Neural cell (in vitro differentiated cells): ENCODE measurements at regions not wholly inside any gene's neighbourhood (a gene's known extent, or its start where the extent isn't known, plus 50 kb on each side); places are given as distances from the start of the nearest gene placed in this dataset.

ENCODE experiments used
- H2AFZ ChIP-seq: fragments of 200-600, 300-800 bp; sonication (generic), shearing (Covaris generic); 2 replicates; pipeline ENCODE4 v1.6.0; 2014; ENCODE audit warnings: low read depth, mild to moderate bottlenecking, antibody characterized with exemption, low read length, moderate library complexity
- H3F3A ChIP-seq: fragments of 200-600 bp; shearing (Covaris generic); 2 replicates; pipeline ENCODE4 v1.6.1; 2016; ENCODE audit warnings: mild to moderate bottlenecking, moderate library complexity, mixed read lengths, antibody characterized with exemption, low read length; ENCODE audit not compliant: insufficient read depth, poor library complexity, severe bottlenecking
- H3K27ac ChIP-seq: fragments of 200-600, 300-800 bp; sonication (generic), shearing (Covaris generic); 2 replicates; pipeline ENCODE4 v1.5.1; 2014; ENCODE audit warnings: mild to moderate bottlenecking, low read length, moderate library complexity
- H3K27me3 ChIP-seq: fragments of 300-800, 200-600 bp; sonication (generic), shearing (Covaris generic); 2 replicates; pipeline ENCODE4 v1.6.0; 2014; ENCODE audit warnings: mild to moderate bottlenecking, low read depth, low read length, moderate library complexity; ENCODE audit not compliant: insufficient read depth
- H3K36me3 ChIP-seq: fragments of 300-800, 200-600 bp; sonication (generic), shearing (Covaris generic); 2 replicates; pipeline ENCODE4 v1.5.1; 2014; ENCODE audit warnings: mild to moderate bottlenecking, antibody characterized with exemption, low read length, moderate library complexity; ENCODE audit not compliant: insufficient read depth
- H3K4me2 ChIP-seq: fragments of 300-800, 200-600 bp; sonication (generic), shearing (Covaris generic); 2 replicates; pipeline ENCODE4 v1.6.0; 2014; ENCODE audit warnings: mild to moderate bottlenecking, low read length
- H3K4me3 ChIP-seq: fragments of 300-800, 200-600 bp; sonication (generic), shearing (Covaris generic); 2 replicates; pipeline ENCODE4 v1.5.1; 2014; ENCODE audit warnings: mild to moderate bottlenecking, low read length, moderate library complexity
- H3K79me2 ChIP-seq: fragments of 200-600 bp; shearing (Covaris generic); replicated peaks from 2 replicates; pipeline ENCODE4 v1.6.0; 2014; ENCODE audit warnings: mild to moderate bottlenecking, low read length, moderate library complexity; ENCODE audit not compliant: insufficient read depth
- H3K9ac ChIP-seq: fragments of 300-800, 200-600 bp; sonication (generic), shearing (Covaris generic); 2 replicates; pipeline ENCODE4 v1.6.1; 2016; ENCODE audit warnings: mild to moderate bottlenecking, low read length, mixed read lengths
- H3K9me2 ChIP-seq: fragments of 200-600 bp; shearing (Covaris generic); 2 replicates; pipeline ENCODE4 v1.6.1; 2016; ENCODE audit warnings: mild to moderate bottlenecking, low read length, mixed read lengths; ENCODE audit not compliant: insufficient read depth
- H3K9me3 ChIP-seq: fragments of 200-600, 300-800 bp; sonication (generic), shearing (Covaris generic); 2 replicates; pipeline ENCODE4 v1.6.1; 2016; ENCODE audit warnings: mild to moderate bottlenecking, mixed run types, low read length, moderate library complexity, mixed read lengths
- H4K20me1 ChIP-seq: fragments of 200-600 bp; shearing (Covaris generic); 2 replicates; pipeline ENCODE4 v1.6.1; 2016; ENCODE audit warnings: mild to moderate bottlenecking, mixed run types; ENCODE audit not compliant: insufficient read depth
- CTCF ChIP-seq: fragments of 450-650 bp; IDR thresholded peaks from 2 replicates; pipeline ENCODE4 v1.5.1; 2014; ENCODE audit warnings: antibody characterized with exemption, mild to moderate bottlenecking, moderate library complexity; ENCODE audit not compliant: poor library complexity, severe bottlenecking
- EP300 ChIP-seq: fragments of 450-650 bp; conservative IDR thresholded peaks from 2 replicates; pipeline ENCODE4 v1.6.1; 2014; ENCODE audit warnings: antibody characterized with exemption, mild to moderate bottlenecking, moderate library complexity; ENCODE audit not compliant: poor library complexity, severe bottlenecking
- EZH2 ChIP-seq: fragments of 200-600, 300-800 bp; shearing (Covaris generic), sonication (generic); IDR thresholded peaks from 2 replicates; pipeline ENCODE4 v1.6.1; 2014; ENCODE audit warnings: antibody characterized with exemption, low read length, borderline replicate concordance, mild to moderate bottlenecking; ENCODE audit not compliant: insufficient read depth, poor library complexity, severe bottlenecking
- MXI1 ChIP-seq: fragments of 450-650 bp; conservative IDR thresholded peaks from 2 replicates; pipeline ENCODE4 v1.6.1; 2014; ENCODE audit warnings: antibody characterized with exemption, mild to moderate bottlenecking; ENCODE audit not compliant: poor library complexity, severe bottlenecking
- POLR2AphosphoS5 ChIP-seq: IDR thresholded peaks from 2 replicates; pipeline ENCODE4 v1.6.1; 2012
- RAD21 ChIP-seq: fragments of 450-650 bp; conservative IDR thresholded peaks from 2 replicates; pipeline ENCODE4 v1.6.1; 2014; ENCODE audit warnings: antibody characterized with exemption, mild to moderate bottlenecking, moderate library complexity
- REST ChIP-seq: IDR thresholded peaks from 2 replicates; pipeline ENCODE4 v1.6.1; 2012; ENCODE audit warnings: borderline replicate concordance
- SMC3 ChIP-seq: fragments of 450-650 bp; conservative IDR thresholded peaks from 2 replicates; pipeline ENCODE4 v1.6.1; 2014; ENCODE audit warnings: antibody characterized with exemption, mild to moderate bottlenecking, moderate library complexity; ENCODE audit not compliant: poor library complexity
- TAF1 ChIP-seq: IDR thresholded peaks from 2 replicates; pipeline ENCODE4 v1.6.1; 2012; ENCODE audit warnings: low read depth

- Histone ChIP-seq H3K4me2 (no peak overlapping the region), H3K9me2 (no peaks in the 10 kb centered on the region), H3K36me3 (no peaks in the 10 kb centered on the region), H3F3A (no peaks in the 10 kb centered on the region), H4K20me1 (no peaks in the 10 kb centered on the region), H2AFZ (no peak overlapping the region), H3K79me2 (no peaks in the 10 kb centered on the region), H3K9ac (no peak overlapping the region), H3K27ac (no peak overlapping the region), H3K9me3 (no peaks in the 10 kb centered on the region), H3K27me3 (no peaks in the 10 kb centered on the region), H3K4me3 (no peak overlapping the region)
- TF ChIP-seq CTCF (no peak), MXI1 (no peak), EP300 (no peak), EZH2 (no peak), POLR2AphosphoS5 (no peak), REST (no peak), TAF1 (no peak), SMC3 (no peak), RAD21 (no peak)
Measured at GRCh38 chr12:67918441-67918840, 70.8 kb upstream of the IFNG-AS1 start.

- Histone ChIP-seq H3K27ac (no peak overlapping the region), H2AFZ (no peak overlapping the region), H3K9me2 (no peaks in the 10 kb centered on the region), H3K4me2 (no peak overlapping the region), H3K9ac (no peak overlapping the region), H3K4me3 (no peak overlapping the region), H3K27me3 (no peaks in the 10 kb centered on the region), H3K36me3 (no peaks in the 10 kb centered on the region), H3K79me2 (no peaks in the 10 kb centered on the region), H4K20me1 (no peaks in the 10 kb centered on the region), H3F3A (no peaks in the 10 kb centered on the region), H3K9me3 (no peaks in the 10 kb centered on the region)
- TF ChIP-seq SMC3 (no peak), RAD21 (no peak), EP300 (no peak), MXI1 (no peak), EZH2 (no peak), POLR2AphosphoS5 (no peak), REST (no peak), CTCF (no peak)
Measured at GRCh38 chr12:67919406-67919805, 69.8 kb upstream of the IFNG-AS1 start.
